ENCODE measurements at regions not wholly inside any gene's neighbourhood (a gene's known extent, or its start where the extent isn't known, plus 50 kb on each side); places are given as distances from the start of the nearest gene placed in this dataset.

DNA sequence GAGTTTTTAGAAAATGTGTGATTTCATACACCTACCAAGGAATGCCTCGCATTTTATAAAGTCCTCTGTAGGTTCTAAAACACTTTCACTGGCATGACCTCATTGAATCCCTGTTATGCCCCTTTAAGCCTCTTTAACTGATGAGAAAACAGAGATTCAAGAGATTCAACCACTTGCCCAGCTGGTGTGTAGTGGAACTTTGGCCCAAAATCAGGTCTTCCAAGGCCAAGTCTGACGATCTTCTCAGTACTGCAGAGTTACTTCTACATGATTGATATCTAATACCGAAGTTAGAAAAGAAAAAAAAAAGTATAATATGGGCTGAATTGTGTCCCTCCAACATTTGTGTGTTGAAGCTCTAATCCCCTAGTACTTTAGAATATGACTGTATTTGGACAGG is 202.0 kb downstream of the WDR11 start:
- TF ChIP-seq BHLHE40 (IDR thresholded peaks at IDR 0.05; ENCODE audit: borderline replicate concordance) (no peak), CTBP1 (IDR thresholded peaks at IDR 0.05; ENCODE audit: borderline replicate concordance) (no peak), FOXM1 (IDR thresholded peaks at IDR 0.05; ENCODE audit: borderline replicate concordance) (no peak), FOXK2 (IDR thresholded peaks at IDR 0.05) (no peak), TARDBP (IDR thresholded peaks at IDR 0.05) (no peak)
- TF ChIP-seq, protein P1, sequence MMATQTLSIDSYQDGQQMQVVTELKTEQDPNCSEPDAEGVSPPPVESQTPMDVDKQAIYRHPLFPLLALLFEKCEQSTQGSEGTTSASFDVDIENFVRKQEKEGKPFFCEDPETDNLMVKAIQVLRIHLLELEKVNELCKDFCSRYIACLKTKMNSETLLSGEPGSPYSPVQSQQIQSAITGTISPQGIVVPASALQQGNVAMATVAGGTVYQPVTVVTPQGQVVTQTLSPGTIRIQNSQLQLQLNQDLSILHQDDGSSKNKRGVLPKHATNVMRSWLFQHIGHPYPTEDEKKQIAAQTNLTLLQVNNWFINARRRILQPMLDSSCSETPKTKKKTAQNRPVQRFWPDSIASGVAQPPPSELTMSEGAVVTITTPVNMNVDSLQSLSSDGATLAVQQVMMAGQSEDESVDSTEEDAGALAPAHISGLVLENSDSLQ (IDR thresholded peaks at IDR 0.05), result no peak

Measured in HEK293T (cell line).